Calu3 (cell line): ENCODE measurements at regions not wholly inside any gene's neighbourhood (a gene's known extent, or its start where the extent isn't known, plus 50 kb on each side); places are given as distances from the start of the nearest gene placed in this dataset.

Source experiments
- BruUV-seq: library from RNA; stranded (reverse); fragments of 400-500 nt; replicated peaks from 2 replicates; lab custom pipeline; 2021; lab: Mats Ljungman, UMichigan
- CTCF ChIA-PET: fragments of 300-600 bp; sonication (Branson Sonifier 250); formaldehyde crosslinking; loops from one replicate; lab custom pipeline; 2022; ENCODE audit warnings: antibody characterized with exemption; lab: Charles Lee
- DNase-seq: peaks from one replicate; pipeline ENCODE4 v3.0.0; 2022
- H3K27ac Mint-ChIP-seq: one replicate; pipeline ENCODE4 v1.8.0; 2022; ENCODE audit warnings: mixed read lengths; ENCODE audit not compliant: unreplicated experiment
- H3K27me3 Mint-ChIP-seq: one replicate; pipeline ENCODE4 v1.8.0; 2022; ENCODE audit warnings: mixed read lengths; ENCODE audit not compliant: unreplicated experiment
- H3K36me3 Mint-ChIP-seq: one replicate; pipeline ENCODE4 v1.8.0; 2022; ENCODE audit warnings: mild to moderate bottlenecking, moderate library complexity, mixed read lengths; ENCODE audit not compliant: insufficient read depth, unreplicated experiment
- H3K4me1 Mint-ChIP-seq: one replicate; pipeline ENCODE4 v1.8.0; 2022; ENCODE audit warnings: mild to moderate bottlenecking, low read depth, mixed read lengths; ENCODE audit not compliant: unreplicated experiment
- H3K4me3 Mint-ChIP-seq: one replicate; pipeline ENCODE4 v1.8.0; 2022; ENCODE audit warnings: mild to moderate bottlenecking, low read depth, moderate library complexity, mixed read lengths; ENCODE audit not compliant: unreplicated experiment
- H3K9me3 Mint-ChIP-seq: one replicate; pipeline ENCODE4 v1.8.0; 2022; ENCODE audit warnings: low read depth, mixed read lengths; ENCODE audit not compliant: unreplicated experiment
- intact Hi-C: fragments of 100-400 bp; cut with micrococcal nuclease; formaldehyde crosslinking; loops from one replicate; pipeline ENCODE4 v1.10.0; 2022; ENCODE audit not compliant: unreplicated experiment
- TF ChIP-seq, protein P1 (sequence below): fragments of 200-600 bp; IDR thresholded peaks from one replicate; pipeline ENCODE4 v1.8.0; 2022; ENCODE audit warnings: antibody characterized with exemption; ENCODE audit not compliant: unreplicated experiment

- Mint-ChIP-seq H3K36me3 (no peaks in the 10 kb centered on the region), H3K4me3 (no peak overlapping the region), H3K4me1 (no peaks in the 10 kb centered on the region), H3K27me3 (no peaks in the 10 kb centered on the region), H3K9me3 (peaks cover 10% of the 10 kb centered on the region), H3K27ac (no peak overlapping the region)
- TF ChIP-seq, protein P1, sequence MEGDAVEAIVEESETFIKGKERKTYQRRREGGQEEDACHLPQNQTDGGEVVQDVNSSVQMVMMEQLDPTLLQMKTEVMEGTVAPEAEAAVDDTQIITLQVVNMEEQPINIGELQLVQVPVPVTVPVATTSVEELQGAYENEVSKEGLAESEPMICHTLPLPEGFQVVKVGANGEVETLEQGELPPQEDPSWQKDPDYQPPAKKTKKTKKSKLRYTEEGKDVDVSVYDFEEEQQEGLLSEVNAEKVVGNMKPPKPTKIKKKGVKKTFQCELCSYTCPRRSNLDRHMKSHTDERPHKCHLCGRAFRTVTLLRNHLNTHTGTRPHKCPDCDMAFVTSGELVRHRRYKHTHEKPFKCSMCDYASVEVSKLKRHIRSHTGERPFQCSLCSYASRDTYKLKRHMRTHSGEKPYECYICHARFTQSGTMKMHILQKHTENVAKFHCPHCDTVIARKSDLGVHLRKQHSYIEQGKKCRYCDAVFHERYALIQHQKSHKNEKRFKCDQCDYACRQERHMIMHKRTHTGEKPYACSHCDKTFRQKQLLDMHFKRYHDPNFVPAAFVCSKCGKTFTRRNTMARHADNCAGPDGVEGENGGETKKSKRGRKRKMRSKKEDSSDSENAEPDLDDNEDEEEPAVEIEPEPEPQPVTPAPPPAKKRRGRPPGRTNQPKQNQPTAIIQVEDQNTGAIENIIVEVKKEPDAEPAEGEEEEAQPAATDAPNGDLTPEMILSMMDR = no peak
- CTCF ChIA-PET = no interaction called here
- no TSS peak for BruUV-seq
- no peak for DNase-seq
- intact Hi-C loops = no loop called here
Observed at GRCh38 chr14:42554091-42554490, 947.4 kb downstream of the LRFN5 start.

GRCh38 chr14:42550310-42550709 is 943.6 kb downstream of the LRFN5 start:
- DNase-seq = no peak
- no peak overlapping the region for H3K27ac Mint-ChIP-seq
- no peak overlapping the region for H3K4me3 Mint-ChIP-seq
- no peaks in the 10 kb centered on the region for H3K4me1 Mint-ChIP-seq
- H3K9me3 Mint-ChIP-seq = peaks cover 12% of the 10 kb centered on the region
- no TSS peak for BruUV-seq
- CTCF ChIA-PET = no interaction called here
- intact Hi-C loops = no loop called here
- TF ChIP-seq, protein P1 = no peak
- H3K27me3 Mint-ChIP-seq = no peaks in the 10 kb centered on the region
- no peaks in the 10 kb centered on the region for H3K36me3 Mint-ChIP-seq

- no peaks in the 10 kb centered on the region for H3K36me3 Mint-ChIP-seq
- H3K4me3 Mint-ChIP-seq = no peak overlapping the region
- no peaks in the 10 kb centered on the region for H3K4me1 Mint-ChIP-seq
- CTCF ChIA-PET = no interaction called here
- TF ChIP-seq, protein P1 = no peak
- intact Hi-C loops = no loop called here
- peaks cover 10% of the 10 kb centered on the region for H3K9me3 Mint-ChIP-seq
- no peak for DNase-seq
- BruUV-seq = no TSS peak
- H3K27ac Mint-ChIP-seq = no peak overlapping the region
- H3K27me3 Mint-ChIP-seq = no peaks in the 10 kb centered on the region
Observed at GRCh38 chr14:42548349-42548748, 941.7 kb downstream of the LRFN5 start.

DNA sequence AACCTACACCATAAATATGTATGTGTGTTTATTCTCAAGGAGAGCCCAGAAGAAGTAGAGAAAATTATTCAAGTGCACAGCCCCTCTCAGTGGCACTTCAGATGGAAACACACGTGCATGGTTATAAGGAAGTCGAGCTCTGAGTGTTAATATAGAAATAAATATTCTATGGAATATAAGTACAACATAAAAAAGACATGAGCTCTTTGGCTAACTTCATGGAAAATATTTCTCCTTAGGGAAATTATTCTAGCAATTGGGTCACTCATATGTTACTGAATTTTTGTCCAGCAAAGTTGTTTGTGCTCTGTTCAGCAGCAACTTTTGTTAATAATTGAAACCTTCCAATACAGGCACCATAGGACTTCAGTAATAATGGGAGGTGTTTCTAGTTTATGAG is 939.0 kb downstream of the LRFN5 start:
- Mint-ChIP-seq H3K4me1 (no peaks in the 10 kb centered on the region), H3K36me3 (no peaks in the 10 kb centered on the region), H3K27ac (no peak overlapping the region), H3K27me3 (no peaks in the 10 kb centered on the region), H3K9me3 (peaks cover 10% of the 10 kb centered on the region), H3K4me3 (no peak overlapping the region)
- DNase-seq = no peak
- no TSS peak for BruUV-seq
- intact Hi-C loops = no loop called here
- CTCF ChIA-PET = no interaction called here
- TF ChIP-seq, protein P1 = no peak
